ENCODE measurements at regions not wholly inside any gene's neighbourhood (a gene's known extent, or its start where the extent isn't known, plus 50 kb on each side); places are given as distances from the start of the nearest gene placed in this dataset.

DNA sequence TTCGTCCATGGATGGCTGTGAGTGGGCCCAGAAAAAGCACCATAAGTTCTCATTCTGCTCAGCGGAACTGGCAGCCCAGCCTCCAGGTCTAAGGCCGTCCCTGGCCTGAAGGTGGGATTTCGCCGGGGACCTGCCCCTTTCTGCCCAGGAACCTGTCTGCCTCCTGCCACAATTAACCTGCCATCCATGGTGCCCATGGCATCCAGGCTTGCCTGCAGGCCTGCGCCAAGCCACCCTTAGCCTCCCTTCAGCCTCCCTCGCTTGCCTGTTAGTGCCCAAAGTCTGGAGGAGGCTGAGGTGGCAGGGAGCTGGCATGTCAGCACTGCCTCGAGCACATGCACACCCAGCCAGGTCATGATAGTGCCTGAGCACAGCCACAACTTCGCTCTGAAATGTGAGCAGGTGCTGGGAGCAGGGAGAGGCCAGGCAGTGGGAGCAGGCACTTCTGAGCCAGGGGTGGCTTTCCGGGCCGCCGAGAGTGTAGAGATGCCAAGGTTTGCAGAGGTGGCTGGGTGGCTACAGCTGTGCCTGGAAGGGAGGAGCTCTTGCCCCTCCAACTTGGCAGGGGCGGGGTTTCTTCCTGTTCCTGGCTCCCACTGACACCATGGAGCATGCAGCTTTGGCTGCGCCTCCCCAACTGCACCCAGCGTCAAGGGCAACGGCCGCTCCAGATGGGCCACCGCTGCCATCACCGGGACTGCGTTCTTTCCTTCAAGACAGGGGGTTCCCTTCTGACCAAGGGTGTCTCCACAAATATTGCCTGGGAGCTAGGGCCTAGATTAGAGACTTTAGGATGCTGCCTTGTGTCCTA is 648.9 kb upstream of the VRK2 start:
- intact Hi-C loops (cut with DNase I): no loop called here
- ATAC-seq (no peak), DNase-seq (no peak)
- H3K4me1 ChIP-seq: no peaks in the 10 kb centered on the region
- no peak overlapping the region for H3K27ac ChIP-seq
- no peak overlapping the region for H3K4me3 ChIP-seq
- WGBS (ENCODE audit: insufficient coverage, low coverage, low lambda C conversion rate, missing lambda C conversion rate): 85% methylated on average over 10 of the region's 20 CpGs
- TF ChIP-seq, protein P1, sequence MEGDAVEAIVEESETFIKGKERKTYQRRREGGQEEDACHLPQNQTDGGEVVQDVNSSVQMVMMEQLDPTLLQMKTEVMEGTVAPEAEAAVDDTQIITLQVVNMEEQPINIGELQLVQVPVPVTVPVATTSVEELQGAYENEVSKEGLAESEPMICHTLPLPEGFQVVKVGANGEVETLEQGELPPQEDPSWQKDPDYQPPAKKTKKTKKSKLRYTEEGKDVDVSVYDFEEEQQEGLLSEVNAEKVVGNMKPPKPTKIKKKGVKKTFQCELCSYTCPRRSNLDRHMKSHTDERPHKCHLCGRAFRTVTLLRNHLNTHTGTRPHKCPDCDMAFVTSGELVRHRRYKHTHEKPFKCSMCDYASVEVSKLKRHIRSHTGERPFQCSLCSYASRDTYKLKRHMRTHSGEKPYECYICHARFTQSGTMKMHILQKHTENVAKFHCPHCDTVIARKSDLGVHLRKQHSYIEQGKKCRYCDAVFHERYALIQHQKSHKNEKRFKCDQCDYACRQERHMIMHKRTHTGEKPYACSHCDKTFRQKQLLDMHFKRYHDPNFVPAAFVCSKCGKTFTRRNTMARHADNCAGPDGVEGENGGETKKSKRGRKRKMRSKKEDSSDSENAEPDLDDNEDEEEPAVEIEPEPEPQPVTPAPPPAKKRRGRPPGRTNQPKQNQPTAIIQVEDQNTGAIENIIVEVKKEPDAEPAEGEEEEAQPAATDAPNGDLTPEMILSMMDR (IDR thresholded peaks at IDR 0.05): no peak
- no peak for TF ChIP-seq POLR2A (IDR thresholded peaks at IDR 0.05)
- H3K9me3 ChIP-seq: no peaks in the 10 kb centered on the region
- H3K27me3 ChIP-seq: no peaks in the 10 kb centered on the region
- H3K36me3 ChIP-seq: no peaks in the 10 kb centered on the region

DNA sequence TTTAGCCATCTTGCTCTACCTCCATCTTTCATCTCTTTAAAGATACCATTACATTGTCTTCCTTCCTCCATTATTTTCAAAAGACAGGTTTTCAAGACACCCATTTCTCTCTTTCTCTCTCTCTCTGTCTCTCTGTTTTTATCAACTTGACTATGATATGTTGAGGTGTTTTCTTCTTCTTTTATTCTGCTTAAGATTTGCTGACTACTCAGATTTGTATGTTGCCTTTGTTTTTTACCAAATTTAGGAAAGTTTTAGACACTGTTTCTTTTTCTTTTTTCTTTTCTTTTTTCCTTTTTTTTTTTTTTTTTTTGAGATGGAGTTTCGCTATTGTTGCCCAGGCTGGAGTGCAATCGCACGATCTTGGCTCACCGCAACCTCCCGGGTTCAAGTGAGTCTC is 647.5 kb upstream of the VRK2 start:
- intact Hi-C loops (cut with DNase I): no loop called here

DNA sequence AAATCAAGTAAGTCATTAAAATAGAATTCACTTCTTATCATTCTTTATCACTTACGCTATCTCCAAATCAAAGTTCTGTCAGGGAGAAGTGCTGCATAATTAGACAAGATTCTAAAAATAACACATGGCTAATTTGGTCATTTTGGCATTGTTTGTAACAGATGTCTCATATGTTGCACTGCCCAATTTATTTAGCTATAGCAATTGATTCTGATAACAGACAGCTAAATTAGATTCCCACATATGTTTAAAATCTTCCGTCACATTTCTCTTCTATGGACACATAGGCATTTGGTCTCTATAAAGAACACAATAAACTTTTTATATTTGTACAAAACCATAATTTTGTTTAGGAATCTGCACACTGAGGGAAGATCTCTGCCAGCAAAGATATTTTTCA is 644.5 kb upstream of the VRK2 start:
- Histone ChIP-seq H3K4me1 (no peaks in the 10 kb centered on the region), H3K36me3 (no peaks in the 10 kb centered on the region), H3K27ac (no peak overlapping the region), H3K27me3 (no peaks in the 10 kb centered on the region), H3K9me3 (no peaks in the 10 kb centered on the region), H3K4me3 (no peak overlapping the region)
- TF ChIP-seq, protein P1 (IDR thresholded peaks at IDR 0.05): no peak
- TF ChIP-seq POLR2A (IDR thresholded peaks at IDR 0.05): no peak
- intact Hi-C loops (cut with DNase I): no loop called here
- ATAC-seq (no peak), DNase-seq (no peak)
- WGBS (ENCODE audit: insufficient coverage, low coverage, low lambda C conversion rate, missing lambda C conversion rate): 71% methylated on average over 2 of the region's 2 CpGs

More for the DNA sequence above, 647.5 kb upstream of the VRK2 start:
- Histone ChIP-seq H3K27me3 (no peaks in the 10 kb centered on the region), H3K27ac (no peak overlapping the region), H3K9me3 (no peaks in the 10 kb centered on the region), H3K4me1 (no peaks in the 10 kb centered on the region), H3K4me3 (no peak overlapping the region), H3K36me3 (no peaks in the 10 kb centered on the region)
- WGBS (ENCODE audit: insufficient coverage, low coverage, low lambda C conversion rate, missing lambda C conversion rate): 66% methylated on average over 5 of the region's 5 CpGs
- DNase-seq (no peak), ATAC-seq (no peak)
- no peak for TF ChIP-seq POLR2A (IDR thresholded peaks at IDR 0.05)
- TF ChIP-seq, protein P1 (IDR thresholded peaks at IDR 0.05): no peak

DNA sequence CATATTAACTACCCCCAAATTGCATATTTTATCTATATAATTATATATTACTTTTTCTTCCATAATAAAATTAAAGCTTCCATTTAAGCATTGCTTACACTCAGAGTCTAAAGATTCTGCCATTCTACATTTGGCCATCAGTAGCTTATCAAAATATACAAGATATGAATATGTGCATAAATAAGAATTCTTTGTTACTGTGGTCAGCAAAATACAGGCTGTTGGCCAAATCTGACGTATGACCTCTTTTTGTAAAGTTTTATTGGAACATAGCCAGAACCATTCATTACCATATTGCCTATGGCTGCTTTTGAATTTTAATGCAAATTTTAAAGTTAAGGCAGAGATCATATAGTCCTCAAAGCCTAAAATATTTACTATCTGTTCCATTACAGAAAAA is 643.9 kb upstream of the VRK2 start:
- ATAC-seq (no peak), DNase-seq (no peak)
- TF ChIP-seq POLR2A (IDR thresholded peaks at IDR 0.05): no peak
- TF ChIP-seq, protein P1 (IDR thresholded peaks at IDR 0.05): no peak
- no peaks in the 10 kb centered on the region for H3K4me1 ChIP-seq
- H3K36me3 ChIP-seq: no peaks in the 10 kb centered on the region
- no peaks in the 10 kb centered on the region for H3K9me3 ChIP-seq
- intact Hi-C loops (cut with DNase I): no loop called here
- H3K4me3 ChIP-seq: no peak overlapping the region
- H3K27me3 ChIP-seq: no peaks in the 10 kb centered on the region
- no peak overlapping the region for H3K27ac ChIP-seq
- WGBS (ENCODE audit: insufficient coverage, low coverage, low lambda C conversion rate, missing lambda C conversion rate): 22% methylated on average over 1 of the region's 1 CpG
